Upper lobe of right lung (tissue), 1 donor: ENCODE measurements at regions not wholly inside any gene's neighbourhood (a gene's known extent, or its start where the extent isn't known, plus 50 kb on each side); places are given as distances from the start of the nearest gene placed in this dataset.

Experiments
- ATAC-seq: fragments of 200-7000 bp; cut with Tn5 transposase; one replicate; pipeline ENCODE4 v1.9.1; 2020; ENCODE audit warnings: mild to moderate bottlenecking, moderate library complexity
- DNase-seq: peaks from one replicate; pipeline ENCODE4 v3.0.0-alpha.2; 2020
- H3K27ac ChIP-seq: fragments of 200-600 bp; one replicate; pipeline ENCODE4 v1.8.0; 2022
- H3K27me3 ChIP-seq: fragments of 200-600 bp; one replicate; pipeline ENCODE4 v1.8.0; 2022; ENCODE audit warnings: mild to moderate bottlenecking
- H3K36me3 ChIP-seq: fragments of 200-600 bp; one replicate; pipeline ENCODE4 v1.8.0; 2022
- H3K4me1 ChIP-seq: fragments of 200-600 bp; one replicate; pipeline ENCODE4 v1.8.0; 2022
- H3K4me3 ChIP-seq: fragments of 200-600 bp; one replicate; pipeline ENCODE4 v1.8.0; 2022; ENCODE audit warnings: mild to moderate bottlenecking
- H3K9me3 ChIP-seq: fragments of 200-600 bp; one replicate; pipeline ENCODE4 v1.8.0; 2022
- intact Hi-C: fragments of 100-400 bp; cut with DNase I; formaldehyde crosslinking; loops from one replicate; pipeline ENCODE4 v1.11.0; 2022
- TF ChIP-seq, protein P1 (sequence below): fragments of 200-600 bp; IDR thresholded peaks from one replicate; pipeline ENCODE4 v1.8.0; 2022; ENCODE audit warnings: antibody characterized with exemption
- donor health status: DM: no; HTN: yes; CAD: no; lungs with severe emphysema.

DNA sequence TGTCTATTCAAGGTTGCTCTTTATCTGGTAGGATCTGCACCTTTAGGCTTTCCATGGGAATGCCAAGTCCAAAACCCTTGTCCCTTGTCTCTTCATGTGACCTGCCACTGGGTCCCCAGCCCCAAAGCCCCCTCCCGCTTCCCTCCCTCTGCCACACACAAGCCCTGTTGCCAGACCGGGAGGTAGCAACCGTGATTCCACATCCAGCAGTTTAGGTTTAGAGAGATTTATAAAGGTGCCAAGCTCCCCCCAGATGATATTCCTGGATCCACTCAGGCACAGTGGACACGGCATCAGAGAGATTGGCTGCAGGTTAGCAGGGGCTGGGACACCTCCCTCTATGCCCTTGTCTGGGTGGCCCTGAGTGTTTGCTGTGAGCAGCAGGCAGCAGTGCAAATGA is 504.7 kb downstream of the CCDC171 start:
- intact Hi-C loops = no loop called here
- Histone ChIP-seq H3K9me3 (no peaks in the 10 kb centered on the region), H3K27me3 (no peaks in the 10 kb centered on the region), H3K36me3 (no peaks in the 10 kb centered on the region), H3K27ac (no peak overlapping the region), H3K4me1 (no peaks in the 10 kb centered on the region), H3K4me3 (no peak overlapping the region)
- TF ChIP-seq, protein P1, sequence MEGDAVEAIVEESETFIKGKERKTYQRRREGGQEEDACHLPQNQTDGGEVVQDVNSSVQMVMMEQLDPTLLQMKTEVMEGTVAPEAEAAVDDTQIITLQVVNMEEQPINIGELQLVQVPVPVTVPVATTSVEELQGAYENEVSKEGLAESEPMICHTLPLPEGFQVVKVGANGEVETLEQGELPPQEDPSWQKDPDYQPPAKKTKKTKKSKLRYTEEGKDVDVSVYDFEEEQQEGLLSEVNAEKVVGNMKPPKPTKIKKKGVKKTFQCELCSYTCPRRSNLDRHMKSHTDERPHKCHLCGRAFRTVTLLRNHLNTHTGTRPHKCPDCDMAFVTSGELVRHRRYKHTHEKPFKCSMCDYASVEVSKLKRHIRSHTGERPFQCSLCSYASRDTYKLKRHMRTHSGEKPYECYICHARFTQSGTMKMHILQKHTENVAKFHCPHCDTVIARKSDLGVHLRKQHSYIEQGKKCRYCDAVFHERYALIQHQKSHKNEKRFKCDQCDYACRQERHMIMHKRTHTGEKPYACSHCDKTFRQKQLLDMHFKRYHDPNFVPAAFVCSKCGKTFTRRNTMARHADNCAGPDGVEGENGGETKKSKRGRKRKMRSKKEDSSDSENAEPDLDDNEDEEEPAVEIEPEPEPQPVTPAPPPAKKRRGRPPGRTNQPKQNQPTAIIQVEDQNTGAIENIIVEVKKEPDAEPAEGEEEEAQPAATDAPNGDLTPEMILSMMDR = no peak
- DNase-seq (no peak), ATAC-seq (no peak)

DNA sequence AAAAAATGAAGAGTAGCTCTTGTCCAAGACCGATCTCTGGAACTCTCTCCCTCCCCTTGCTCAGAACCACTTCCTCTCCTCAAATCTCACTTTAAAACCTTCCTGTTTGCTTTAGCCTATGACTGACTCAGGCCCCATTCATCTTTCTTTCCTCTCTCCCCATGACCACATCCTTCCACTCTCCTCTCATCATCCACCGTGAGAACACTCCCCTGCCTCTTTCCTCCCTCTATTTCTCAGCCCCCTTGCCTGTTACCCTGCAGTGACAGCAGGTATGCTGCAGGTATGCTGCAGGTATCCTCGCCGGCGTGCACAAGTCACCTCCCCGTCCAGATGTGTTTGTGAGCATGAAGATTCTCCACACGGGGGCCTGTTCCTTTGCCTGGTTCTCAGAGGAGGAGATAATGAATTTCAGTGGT is 505.3 kb downstream of the CCDC171 start:
- H3K4me1 ChIP-seq = no peaks in the 10 kb centered on the region
- H3K4me3 ChIP-seq = no peak overlapping the region
- H3K27me3 ChIP-seq = no peaks in the 10 kb centered on the region
- intact Hi-C loops = no loop called here
- no peaks in the 10 kb centered on the region for H3K36me3 ChIP-seq
- TF ChIP-seq, protein P1 = no peak
- DNase-seq (no peak), ATAC-seq (no peak)
- no peak overlapping the region for H3K27ac ChIP-seq
- no peaks in the 10 kb centered on the region for H3K9me3 ChIP-seq

DNA sequence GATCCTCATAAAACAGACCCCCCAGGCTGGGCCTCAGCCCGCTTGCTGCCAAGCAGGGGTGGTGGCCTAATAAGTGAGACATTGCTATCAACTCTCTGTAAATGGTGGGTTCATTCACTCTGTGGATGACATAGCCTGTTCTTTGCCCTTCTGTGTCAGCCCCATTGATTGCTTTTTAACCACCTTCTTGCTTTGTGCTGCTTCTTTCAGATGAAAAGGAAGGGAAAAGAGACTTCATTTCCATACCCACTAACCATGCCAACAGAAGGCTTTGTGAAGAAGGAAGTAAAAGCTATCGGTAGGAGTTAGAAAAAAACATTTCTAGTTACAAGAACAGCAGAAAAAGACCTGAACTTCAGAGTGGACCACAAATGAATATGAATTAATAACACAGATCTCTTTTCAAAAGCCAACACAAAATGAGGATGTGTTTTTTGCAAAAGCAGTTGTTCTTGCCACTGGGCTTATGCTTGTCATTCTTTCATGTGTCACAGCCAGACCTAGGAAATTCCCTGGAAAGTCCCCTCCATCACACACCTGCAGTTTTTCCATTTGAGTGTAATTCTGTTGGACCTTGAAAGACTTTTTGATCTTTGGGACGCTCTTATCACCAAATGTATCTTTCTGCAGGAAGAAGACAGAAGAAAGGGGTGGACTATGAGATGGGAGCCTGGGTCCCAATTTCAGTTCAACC is 507.7 kb downstream of the CCDC171 start:
- Histone ChIP-seq H3K27me3 (no peaks in the 10 kb centered on the region), H3K27ac (no peak overlapping the region), H3K36me3 (no peaks in the 10 kb centered on the region), H3K4me3 (no peak overlapping the region), H3K9me3 (no peaks in the 10 kb centered on the region), H3K4me1 (no peaks in the 10 kb centered on the region)
- ATAC-seq (no peak), DNase-seq (no peak)
- TF ChIP-seq, protein P1 = no peak
- intact Hi-C loops = no loop called here

DNA sequence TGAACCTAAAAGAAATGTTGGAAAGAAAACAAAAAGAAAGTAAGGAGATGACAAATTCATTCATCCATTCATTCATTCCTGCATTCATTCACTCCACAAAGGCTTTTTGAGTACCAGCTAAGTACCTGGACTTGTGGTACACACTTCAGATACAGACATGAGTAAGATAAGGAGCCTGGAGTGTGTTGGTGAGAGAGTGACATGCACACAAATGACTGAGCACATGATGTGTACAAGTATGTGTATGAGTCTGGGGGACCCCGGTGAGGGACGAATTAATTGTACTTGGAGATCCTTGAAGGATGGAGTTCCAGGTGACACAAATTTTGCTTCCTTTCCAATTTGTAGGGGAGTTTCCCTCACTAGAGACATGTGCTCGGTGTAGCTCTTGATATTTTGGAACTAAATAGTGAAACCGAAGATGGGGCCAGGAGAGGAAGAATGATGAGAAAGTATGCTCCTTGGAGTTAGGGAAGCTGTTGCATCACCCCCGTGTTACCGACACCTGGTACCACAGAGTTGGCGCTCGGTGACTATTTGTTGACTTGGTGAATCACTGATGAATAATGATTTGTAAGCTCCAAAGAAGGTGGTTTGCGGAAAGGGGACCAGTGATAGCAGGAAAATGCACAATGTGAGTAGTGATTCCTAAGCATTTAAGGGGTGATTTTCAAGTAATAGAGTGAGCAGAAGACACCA is 509.8 kb downstream of the CCDC171 start:
- no peaks in the 10 kb centered on the region for H3K27me3 ChIP-seq
- no peaks in the 10 kb centered on the region for H3K9me3 ChIP-seq
- no peaks in the 10 kb centered on the region for H3K36me3 ChIP-seq
- intact Hi-C loops = no loop called here
- no peaks in the 10 kb centered on the region for H3K4me1 ChIP-seq
- no peak overlapping the region for H3K27ac ChIP-seq
- no peak overlapping the region for H3K4me3 ChIP-seq
- DNase-seq (no peak), ATAC-seq (no peak)
- TF ChIP-seq, protein P1 = no peak

DNA sequence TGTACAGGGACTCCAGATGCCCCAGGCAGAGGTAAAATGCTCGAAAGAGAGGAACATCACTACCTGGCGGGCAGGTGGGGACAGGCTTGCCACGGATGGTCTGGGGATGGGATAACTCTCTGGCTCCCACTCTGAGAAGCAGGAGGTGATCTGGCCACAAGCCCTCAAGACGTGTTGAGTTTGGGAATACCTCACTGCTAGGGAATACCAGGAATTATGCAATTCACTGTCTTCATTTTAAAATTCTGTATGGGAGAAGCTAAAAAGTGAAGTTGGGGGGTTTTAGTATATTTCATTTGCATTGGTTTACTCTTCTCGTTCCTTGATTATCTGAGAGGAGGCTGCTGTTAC is 510.4 kb downstream of the CCDC171 start:
- intact Hi-C loops = no loop called here
- no peaks in the 10 kb centered on the region for H3K9me3 ChIP-seq
- no peak overlapping the region for H3K4me3 ChIP-seq
- no peaks in the 10 kb centered on the region for H3K27me3 ChIP-seq
- DNase-seq (no peak), ATAC-seq (no peak)
- no peaks in the 10 kb centered on the region for H3K36me3 ChIP-seq
- H3K4me1 ChIP-seq = no peaks in the 10 kb centered on the region
- H3K27ac ChIP-seq = no peak overlapping the region
- TF ChIP-seq, protein P1 = no peak
